ENCODE measurements at regions not wholly inside any gene's neighbourhood (a gene's known extent, or its start where the extent isn't known, plus 50 kb on each side); places are given as distances from the start of the nearest gene placed in this dataset.

DNA sequence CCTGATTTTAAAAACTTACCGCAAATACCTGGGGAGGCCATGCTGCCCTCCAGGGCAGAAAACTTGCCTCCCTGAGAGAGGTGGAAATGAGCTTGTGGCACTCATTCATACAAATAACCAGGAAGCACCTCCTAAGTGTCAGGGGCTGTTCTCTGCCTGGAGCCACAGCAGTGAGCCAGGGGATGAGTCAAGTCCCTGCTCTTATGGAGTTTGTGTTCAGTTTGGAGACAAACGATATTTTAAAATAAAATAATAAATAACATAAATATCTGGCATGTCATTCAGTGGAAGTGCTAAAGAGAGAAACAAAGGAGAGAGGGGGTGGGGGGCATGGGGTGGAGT is 313.8 kb downstream of the C16orf95 start:
- DNase-seq (ENCODE audit: low read depth), result no peak

DNA sequence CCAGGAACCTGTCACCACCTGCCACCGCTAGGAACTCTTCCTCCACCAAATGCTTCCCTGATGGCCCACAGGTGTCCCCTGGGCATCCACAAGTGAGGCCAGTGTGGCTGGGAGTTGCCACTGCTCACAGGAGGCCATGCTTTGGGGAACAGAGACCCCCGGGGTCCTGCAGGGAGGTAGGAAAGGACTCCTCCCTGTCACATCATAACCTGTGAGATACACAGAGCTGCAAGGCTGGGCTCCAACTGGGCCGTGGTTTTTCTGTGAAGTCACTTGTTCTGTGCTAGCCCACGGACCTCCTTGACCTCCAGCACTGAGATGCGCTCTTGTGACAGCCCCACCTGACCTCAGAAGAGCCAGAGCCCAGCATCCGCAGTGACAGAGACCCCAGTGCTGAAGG is 311.2 kb downstream of the C16orf95 start:
- no peak for DNase-seq (ENCODE audit: low read depth)

DNA sequence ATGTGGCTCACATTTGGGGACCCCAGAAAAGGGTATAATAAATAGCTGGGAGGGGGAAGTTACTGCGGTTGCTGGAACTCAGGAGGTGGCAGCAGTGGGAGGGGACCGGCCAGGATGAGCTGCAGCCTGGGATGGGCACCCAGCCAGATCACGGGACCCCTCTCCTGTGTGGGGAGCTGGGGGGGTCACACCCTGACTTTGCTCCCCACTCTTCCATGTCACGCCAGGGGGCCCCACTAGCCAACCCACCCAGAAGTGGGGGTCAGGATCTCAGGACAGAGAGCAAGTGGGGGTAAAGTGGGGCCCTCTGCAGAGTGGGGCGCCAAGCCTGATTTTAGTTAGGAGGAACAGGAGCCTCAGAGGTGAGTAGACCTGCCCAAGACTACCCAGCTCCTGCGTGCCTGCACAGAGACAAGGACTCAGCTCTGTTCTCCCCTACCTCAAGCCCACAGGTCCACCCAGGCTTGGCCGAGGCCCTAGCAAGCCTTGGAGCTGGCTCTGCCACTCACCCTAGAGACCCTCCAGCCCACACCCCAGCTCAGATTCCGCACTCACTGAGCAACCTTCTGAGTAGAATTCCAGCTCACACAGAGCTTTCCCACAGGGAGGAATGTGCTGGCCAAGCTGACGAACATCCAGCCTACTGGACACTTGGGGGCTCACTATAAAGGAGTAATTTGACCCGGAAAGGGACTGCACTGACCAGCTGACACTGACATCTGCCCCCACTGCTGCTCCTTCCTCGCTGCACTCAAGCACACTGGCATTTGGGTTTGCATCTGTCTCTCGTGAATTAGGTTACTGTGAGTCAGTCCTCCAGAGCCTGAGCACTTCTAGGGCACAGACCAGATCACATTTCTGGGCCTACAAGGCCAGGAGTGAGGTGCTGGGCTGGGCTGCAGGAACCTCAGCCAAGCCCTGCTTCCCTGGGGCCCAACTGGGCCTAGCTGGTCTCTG is 310.1 kb downstream of the C16orf95 start:
- no peak for DNase-seq (ENCODE audit: low read depth)

DNA sequence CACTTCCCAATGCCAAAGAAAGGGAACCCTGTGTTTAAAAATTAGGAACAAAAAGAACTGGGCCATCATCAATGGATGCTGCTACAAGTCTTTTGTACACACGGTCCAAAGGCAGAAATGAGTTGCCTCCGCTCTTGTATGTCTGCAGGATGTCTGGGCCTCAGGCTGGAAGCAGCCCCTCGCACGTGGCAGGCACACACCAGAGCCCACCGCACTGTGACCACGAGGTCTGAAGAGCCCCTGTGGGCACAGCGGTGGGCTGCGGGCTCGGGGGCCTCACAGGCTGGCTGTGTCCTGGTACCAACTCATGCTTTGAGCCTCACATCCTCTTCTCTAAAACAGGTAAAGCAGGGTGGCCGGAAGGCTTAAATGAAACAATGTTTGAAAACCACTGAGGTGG is 309.3 kb downstream of the C16orf95 start:
- no peak for DNase-seq (ENCODE audit: low read depth)

DNA sequence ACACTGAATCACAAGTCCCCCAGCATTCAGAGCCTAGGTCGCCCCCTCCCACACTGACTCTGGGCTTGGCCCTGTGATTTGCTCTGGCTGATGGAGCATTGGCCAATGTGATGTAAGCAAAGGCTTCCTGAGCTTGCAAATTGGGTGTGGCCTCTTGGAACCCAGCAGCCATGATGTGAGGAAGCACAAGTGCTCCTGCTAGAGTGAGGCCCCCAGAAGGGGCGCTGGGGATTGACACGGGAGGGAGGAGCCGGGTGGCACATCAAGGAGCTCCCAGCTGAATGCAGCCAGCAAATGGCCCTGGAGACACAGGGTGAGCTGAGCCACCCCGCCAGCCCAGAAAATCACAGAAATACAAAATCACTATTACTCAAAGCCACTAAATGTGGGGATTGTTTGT is 308.5 kb downstream of the C16orf95 start:
- no peak for DNase-seq (ENCODE audit: low read depth)

DNA sequence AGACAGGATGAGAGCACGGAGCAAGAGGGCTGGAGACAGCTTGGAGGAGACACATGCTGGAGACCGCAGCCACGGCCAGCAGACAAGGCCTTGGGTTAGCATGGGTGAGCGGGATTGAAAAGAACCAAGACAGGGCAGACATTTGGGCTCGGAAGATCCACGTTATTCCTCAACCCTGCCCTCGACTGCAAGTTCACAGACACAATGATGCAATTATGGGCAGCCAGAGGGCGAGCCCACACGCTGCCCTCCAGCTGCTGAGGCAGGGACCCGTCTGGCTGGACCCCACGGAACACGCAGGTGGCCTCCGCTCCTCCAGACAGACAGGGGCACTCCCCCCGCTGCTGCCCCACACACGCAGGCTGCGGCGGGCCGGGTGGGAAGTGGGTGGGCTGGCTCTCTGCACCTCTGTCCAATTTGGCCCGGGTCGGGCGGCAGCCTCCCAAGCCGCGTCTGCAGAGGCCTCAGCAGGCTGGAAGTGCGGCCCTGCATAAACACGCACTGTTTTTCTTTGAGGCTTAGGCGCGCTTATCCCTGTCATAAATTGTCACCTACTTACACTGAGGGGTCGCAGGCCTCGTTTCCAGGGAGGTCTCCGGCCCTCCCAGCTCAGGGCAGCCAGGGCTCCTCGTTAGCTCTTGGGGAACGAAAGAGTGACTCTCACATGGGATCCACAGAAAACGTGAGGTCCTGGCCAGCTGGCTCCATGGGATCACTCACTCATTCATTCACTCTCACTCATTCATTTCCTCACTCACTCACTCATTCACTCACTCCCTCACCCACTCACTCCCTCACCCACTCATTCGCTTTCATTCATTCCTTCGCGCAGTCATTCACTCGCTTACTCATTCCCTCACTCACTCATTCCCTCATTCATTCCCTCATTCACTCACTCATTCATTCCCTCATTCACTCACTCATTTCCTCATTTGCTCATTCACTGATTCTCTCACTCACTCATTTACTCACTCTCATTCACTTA is 303.9 kb downstream of the C16orf95 start:
- DNase-seq (ENCODE audit: low read depth), result no peak

DNA sequence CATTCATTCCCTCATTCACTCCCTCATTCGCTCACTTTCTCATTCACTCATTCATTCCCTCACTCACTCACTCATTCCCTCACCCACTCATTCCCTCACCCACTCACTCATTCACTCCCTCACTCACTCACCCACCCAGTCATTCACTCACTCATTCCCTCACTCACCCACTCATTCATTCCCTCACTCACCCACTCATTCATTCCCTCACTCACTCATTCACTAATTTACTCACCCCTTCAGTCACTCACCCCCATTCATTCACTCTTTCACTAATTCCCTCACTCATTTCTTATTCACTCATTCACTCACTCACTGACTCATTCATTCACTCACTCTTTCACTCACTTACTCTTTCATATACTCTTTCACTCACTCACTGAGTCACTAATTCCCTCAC is 303.1 kb downstream of the C16orf95 start:
- DNase-seq (ENCODE audit: low read depth), result no peak

DNA sequence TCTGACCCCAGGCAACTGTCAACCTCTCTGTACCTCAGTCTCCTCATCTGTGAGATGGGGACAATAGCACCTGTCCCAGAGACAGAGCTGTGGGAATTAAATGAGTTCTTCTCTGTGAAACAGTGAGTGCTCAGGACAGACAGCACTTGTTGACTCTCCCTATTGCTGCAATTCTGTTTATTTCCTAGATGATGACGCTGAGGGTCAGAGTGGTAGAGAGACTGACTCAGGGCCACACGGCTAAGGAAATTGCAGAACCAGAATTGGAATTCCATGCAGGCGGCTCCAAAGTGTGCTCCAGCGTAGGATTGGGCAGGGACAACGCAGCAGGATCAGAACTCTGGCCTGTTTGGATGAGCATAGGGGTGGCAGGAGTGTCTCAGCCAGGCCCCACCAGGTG is 302.2 kb downstream of the C16orf95 start:
- DNase-seq (ENCODE audit: low read depth), result no peak

DNA sequence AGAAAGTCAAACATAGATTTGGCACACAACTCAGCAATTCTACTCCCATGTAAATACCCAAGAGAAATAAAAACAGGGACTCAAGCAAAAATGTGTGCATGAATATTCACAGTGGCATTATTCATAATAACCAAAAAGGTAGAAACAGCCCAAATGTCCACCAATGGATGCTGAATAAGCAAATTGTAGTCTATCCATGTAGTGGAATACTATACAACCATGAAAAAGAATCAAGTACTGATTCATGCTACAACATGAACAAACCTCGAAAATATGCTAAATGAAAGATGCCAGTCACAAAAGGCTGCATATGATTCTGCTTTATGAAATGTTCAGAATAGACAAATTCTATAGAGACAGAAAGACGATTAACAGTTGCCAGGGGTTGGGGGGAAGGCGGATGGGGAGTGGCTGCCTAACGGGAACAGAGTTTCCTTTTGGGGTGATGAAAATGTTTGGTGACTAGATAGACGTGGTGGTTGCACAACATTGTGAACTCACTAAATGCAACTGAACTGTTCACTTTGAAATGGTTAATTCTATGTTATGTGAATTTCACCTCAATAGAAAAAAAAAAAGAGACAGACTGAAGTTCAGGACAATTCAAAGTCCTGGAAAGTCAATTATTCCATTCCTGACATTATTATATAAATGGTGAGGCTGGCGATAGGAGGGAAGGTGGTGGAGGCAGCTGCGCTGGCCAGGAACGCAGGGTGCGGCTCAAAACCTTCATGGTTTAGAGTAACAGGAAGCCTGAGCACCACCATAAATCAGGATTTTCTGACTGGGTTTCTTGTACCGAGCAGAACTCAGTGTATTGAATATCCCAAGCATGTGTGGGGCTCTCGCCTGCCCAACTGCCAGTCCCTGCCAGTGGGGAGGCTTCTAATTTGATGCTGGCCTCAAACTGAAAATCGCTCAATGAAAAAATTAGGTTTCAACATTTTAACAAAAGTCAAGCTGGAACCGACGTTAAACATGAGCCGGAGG is 300.9 kb downstream of the C16orf95 start:
- no peak for DNase-seq (ENCODE audit: low read depth)

DNA sequence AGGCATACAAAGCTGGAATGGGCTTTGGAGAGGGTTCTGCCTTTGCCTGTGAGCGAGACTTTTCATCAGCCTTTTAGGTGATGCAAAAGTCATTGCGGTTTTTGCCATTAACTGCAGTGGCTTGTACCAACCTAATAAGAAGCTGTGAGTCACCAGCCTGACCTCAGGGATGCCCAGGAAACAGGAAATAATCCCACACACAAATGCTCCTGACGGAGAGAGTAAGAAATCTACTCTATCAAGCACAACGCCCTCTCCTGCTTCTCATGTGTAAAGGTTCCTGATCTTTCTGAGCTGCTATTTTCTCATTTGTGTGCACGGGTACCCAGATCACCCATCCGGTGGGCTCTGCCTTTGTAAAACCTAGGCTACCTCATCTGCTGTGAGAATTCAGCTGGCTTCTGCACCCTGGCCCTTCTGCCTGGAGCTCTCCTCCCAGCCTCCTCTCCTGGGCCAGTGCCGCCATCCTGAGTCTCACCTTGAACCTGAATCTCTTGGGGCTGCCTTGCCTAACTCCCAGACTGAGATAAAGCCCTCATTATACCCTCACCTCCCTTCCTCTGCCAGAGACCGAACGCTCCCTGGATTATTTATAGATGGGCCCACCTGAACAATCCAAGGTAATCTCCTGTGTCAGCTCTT is 299.7 kb downstream of the C16orf95 start:
- peak; percentile 57 for DNase-seq (ENCODE audit: low read depth)

DNA sequence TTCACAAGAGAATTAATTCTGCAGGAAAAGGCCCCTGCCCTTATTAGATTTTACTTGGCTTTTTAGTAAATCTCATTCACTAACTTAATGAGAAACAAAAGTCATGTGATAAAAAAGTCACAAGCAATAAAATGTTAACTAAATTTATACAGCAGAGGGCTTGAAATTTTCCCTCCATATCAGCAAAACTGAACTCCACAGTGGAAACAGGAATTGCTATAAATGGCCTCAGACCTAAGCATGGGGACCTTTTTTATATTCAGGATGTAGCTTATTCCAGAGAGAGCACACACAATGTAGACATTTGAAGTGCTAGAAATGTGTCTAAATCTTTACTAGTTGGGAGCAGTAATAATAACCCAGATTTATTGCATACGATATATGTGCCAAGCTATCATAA is 291.5 kb downstream of the C16orf95 start:
- DNase-seq (ENCODE audit: low read depth), result no peak

DNA sequence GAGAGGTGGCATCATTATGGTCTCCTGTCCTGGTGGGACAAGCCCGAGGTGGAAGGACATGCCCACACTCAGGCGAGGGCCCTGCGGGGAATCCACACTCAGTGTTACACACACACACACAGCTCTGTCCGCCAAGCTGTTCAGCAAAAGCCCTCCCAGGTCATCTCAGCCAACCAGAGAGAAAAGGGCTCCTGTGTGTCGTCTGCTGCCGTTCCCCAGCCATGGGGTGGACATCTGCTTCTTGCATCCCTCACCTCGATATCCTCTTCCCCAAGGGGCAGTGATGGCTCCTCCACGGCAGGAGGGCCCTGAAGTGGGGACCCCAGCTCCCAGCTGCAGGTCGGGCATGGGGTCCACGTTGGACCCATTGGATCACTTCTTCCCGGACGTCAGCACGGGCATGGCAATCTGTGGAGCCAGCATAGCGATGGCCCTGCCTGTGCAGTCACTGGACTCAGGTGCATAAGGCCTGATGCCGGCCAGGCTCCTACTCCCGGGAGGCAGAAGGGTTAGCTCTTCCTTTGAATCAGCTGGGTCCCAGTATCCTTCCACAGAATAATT is 290.1 kb downstream of the C16orf95 start:
- DNase-seq (ENCODE audit: low read depth), result no peak

DNA sequence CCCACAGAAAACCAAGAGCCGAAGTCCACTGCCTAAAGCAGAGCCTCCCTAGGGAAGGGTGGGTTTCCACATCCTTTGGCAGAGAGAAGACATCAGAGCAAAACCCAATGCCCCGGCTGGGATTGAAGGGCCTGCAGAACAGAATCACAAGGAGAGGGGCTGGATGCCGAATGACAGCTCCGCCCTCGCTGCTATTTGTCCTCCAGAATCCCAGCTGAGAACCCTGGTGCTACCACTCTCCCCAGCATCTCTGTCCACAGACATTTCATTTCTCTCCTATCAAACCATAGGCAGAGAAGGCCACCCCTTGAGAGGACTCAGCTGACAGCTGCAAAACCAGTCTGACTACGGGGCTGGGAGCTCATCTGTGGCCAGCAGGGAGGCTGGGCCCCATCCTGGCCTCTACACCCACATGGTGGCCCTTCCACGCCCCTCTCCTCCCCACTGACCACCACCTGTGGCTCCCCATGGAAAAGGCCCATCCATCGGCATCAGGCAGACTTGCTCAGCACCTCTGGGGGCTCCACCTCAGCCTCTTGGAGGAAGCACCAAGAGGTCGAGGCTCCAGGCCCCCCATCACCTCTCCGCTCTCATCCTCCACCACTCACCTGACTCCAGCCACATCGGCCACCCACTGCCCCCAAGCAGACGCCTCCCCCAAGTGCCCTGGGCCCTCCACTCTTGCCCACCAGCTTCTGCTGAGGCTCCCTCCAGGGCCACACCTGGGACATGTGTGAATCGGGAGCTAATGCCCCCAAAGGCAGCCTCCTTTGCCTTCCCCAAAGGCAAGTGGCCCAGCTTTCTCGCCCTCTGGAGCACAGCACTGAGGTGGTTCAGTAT is 288.5 kb downstream of the C16orf95 start:
- DNase-seq (ENCODE audit: low read depth), result no peak

DNA sequence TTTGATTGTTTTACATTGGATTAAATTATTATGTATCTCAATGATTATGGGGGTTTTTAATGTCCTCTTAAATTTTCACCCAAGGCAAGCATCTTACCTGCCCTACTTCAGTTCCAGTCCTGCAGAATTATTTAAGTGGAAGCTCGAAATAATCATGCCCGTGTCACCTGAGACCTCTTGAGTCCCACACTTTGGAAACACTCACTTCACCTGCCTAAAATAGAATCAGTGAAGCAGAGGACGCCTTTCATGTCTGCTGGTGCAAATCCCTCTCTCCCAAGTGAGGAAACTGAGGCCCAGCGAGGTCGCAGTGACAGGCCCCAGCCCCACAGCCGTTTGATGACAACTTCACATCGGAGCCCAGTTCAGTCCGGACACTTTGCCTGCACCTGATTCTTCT is 284.6 kb downstream of the C16orf95 start:
- no peak for DNase-seq (ENCODE audit: low read depth)

DNA sequence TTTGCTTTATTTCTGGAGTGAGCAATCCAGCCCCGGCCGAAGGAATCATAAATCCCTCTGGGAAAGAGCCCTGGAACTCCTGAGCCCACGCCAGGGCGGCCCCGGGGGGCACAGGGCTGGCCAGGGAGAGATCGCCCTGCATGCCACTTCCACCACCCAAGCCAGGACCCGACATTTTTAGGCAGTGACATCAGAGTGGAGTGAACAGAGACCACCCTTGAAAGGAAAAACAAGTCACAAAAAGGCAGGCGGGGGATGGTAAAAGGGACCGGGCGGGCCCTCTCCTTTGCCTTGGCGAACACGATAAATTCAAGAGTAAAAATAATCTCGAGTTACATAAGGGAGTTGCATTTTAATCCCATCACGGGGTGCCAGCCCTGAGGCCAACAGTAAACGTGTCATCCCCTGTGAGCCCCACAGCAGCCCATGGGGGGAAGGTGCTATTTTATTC is 284.1 kb downstream of the C16orf95 start:
- DNase-seq (ENCODE audit: low read depth), result no peak

DNA sequence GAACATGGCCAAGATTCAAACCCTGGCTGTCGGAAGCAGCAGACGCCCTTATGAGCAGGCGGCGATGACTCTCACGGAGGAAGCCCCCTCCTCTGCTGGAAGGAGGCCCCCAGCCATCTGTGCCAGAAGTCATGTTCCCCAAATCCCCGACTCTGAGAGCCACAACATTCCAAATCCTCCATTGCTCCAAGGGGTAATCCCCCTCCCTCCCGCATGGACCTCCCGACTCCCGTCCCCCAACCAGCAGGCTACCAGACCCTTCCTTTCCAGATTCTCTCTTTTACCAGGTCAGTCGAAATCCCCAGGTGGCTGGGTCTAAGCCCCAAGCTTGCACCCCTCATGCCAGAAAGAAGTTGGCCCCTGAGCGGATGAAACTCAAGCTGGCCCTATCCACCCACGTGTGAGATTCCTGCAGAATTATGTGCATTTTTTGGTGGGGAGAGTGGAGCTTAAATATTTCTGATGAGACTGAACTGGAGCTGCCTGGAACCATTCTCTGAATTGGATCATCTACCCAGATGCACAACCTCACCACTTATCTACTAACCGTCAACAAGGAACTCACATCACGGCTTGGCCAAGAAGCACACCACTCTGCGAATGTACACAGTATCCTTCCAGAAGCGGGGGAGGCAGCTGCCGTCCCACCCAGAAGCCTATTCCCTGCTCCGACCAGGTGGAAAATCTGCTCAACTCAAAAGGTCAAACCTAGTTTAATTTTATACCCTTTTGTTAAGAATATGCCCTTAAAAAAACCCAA is 283.5 kb downstream of the C16orf95 start:
- no peak for DNase-seq (ENCODE audit: low read depth)

DNA sequence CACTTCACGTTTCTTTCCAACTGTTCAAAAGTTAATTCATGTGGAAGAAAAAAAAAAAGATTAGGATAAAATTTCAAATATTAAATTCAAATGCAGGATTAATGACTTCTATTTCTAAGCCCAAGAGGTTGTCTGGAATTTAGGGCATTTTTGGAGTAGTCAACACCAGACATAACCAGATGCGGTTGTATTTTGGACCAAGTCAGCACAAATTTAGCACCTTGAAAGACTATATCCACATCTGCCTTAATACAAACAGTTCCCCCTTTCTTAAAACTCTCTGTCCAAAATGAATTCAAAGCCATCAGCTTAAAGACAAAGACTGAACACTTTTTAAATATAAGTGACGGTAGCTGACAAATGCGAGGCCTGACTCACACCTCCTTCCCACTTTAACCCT is 282.9 kb downstream of the C16orf95 start:
- no peak for DNase-seq (ENCODE audit: low read depth)

DNA sequence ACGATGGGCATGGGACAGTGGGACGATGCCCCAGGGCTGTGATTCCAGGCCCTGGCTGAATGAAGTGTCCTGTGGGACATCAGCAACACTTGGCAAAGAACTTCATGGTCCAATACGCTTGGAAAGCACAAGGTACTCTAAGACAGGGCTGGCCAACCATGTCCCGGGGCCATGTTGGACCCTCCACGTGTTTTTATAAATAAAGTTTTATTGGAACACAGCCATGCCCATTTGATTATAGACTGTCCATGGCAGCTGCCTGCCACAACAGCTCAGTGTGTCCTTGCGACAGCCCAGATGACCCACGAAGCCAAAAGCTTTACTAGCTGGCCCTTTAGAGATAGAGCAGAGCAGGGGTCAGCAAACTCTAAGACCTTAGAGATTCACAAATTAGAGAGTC is 282.1 kb downstream of the C16orf95 start:
- no peak for DNase-seq (ENCODE audit: low read depth)

DNA sequence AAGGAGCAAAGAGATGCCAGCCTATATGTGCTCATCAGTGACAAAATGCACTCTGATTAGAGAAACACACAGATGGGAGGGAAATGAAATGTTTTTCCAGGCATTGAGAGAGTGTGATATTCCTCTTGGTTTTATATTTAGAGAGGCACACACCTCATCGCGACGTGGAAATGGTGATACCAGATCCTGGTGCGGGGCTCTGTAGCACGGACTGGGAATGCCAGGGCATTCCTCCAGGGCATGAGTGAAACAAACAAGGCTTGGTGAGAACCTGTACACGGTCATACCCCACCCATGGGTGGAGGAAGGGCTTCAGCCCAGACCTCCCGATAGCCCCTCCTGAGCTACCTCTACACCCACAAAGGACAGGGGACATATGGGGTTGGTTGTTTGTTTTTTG is 280.2 kb downstream of the C16orf95 start:
- no peak for DNase-seq (ENCODE audit: low read depth)
